Osteocyte (in vitro differentiated cells): ENCODE measurements at regions not wholly inside any gene's neighbourhood (a gene's known extent, or its start where the extent isn't known, plus 50 kb on each side); places are given as distances from the start of the nearest gene placed in this dataset.

Source experiments
- DNase-seq: peaks from one replicate; pipeline ENCODE4 v3.0.0; 2021; ENCODE audit warnings: mixed read lengths; ENCODE audit not compliant: unreplicated experiment; ENCODE audit errors: extremely low spot score
- H3K27ac Mint-ChIP-seq: one replicate; pipeline ENCODE4 v1.8.0; 2021; ENCODE audit warnings: mild to moderate bottlenecking, mixed read lengths; ENCODE audit not compliant: unreplicated experiment
- H3K27me3 Mint-ChIP-seq: one replicate; pipeline ENCODE4 v1.8.0; 2021; ENCODE audit warnings: mixed read lengths; ENCODE audit not compliant: unreplicated experiment
- H3K36me3 Mint-ChIP-seq: one replicate; pipeline ENCODE4 v1.8.0; 2021; ENCODE audit warnings: mixed read lengths; ENCODE audit not compliant: unreplicated experiment
- H3K4me1 Mint-ChIP-seq: one replicate; pipeline ENCODE4 v1.8.0; 2021; ENCODE audit warnings: mixed read lengths; ENCODE audit not compliant: unreplicated experiment
- H3K4me3 Mint-ChIP-seq: one replicate; pipeline ENCODE4 v1.8.0; 2021; ENCODE audit warnings: mild to moderate bottlenecking, moderate library complexity, mixed read lengths; ENCODE audit not compliant: unreplicated experiment
- H3K9me3 Mint-ChIP-seq: one replicate; pipeline ENCODE4 v1.8.0; 2021; ENCODE audit warnings: mixed read lengths; ENCODE audit not compliant: unreplicated experiment
- TF ChIP-seq, protein P1 (sequence below): fragments of 200-600 bp; sonication (generic); IDR thresholded peaks from 2 replicates; pipeline ENCODE4 v1.5.0; 2021; ENCODE audit warnings: antibody characterized with exemption, mild to moderate bottlenecking, moderate library complexity

DNA sequence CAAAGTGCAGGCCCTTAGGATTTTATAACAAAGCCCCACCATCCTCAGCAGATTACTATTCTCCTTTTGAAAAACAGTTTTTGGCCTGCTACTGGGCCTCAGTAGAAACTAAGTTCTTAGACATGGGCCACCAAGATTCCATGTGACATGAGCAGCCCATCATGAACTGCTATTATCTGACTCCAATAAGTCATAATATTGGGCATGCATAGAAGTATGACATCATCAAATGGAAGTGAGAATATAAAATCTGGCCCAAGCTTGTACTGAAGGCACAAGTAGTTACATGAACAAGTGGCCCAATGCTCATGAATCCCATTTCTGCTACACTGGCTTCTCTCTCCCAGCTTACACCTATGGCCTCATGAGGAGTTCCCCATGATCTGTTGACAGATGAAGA, 404.8 kb downstream of the EPHA5 start:
- no peak overlapping the region for H3K27ac Mint-ChIP-seq
- no peak overlapping the region for H3K4me3 Mint-ChIP-seq
- no peak for DNase-seq
- TF ChIP-seq, protein P1, sequence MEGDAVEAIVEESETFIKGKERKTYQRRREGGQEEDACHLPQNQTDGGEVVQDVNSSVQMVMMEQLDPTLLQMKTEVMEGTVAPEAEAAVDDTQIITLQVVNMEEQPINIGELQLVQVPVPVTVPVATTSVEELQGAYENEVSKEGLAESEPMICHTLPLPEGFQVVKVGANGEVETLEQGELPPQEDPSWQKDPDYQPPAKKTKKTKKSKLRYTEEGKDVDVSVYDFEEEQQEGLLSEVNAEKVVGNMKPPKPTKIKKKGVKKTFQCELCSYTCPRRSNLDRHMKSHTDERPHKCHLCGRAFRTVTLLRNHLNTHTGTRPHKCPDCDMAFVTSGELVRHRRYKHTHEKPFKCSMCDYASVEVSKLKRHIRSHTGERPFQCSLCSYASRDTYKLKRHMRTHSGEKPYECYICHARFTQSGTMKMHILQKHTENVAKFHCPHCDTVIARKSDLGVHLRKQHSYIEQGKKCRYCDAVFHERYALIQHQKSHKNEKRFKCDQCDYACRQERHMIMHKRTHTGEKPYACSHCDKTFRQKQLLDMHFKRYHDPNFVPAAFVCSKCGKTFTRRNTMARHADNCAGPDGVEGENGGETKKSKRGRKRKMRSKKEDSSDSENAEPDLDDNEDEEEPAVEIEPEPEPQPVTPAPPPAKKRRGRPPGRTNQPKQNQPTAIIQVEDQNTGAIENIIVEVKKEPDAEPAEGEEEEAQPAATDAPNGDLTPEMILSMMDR: no peak
- H3K4me1 Mint-ChIP-seq: no peaks in the 10 kb centered on the region
- H3K9me3 Mint-ChIP-seq: no peaks in the 10 kb centered on the region
- no peaks in the 10 kb centered on the region for H3K36me3 Mint-ChIP-seq
- peaks cover 8% of the 10 kb centered on the region for H3K27me3 Mint-ChIP-seq

DNA sequence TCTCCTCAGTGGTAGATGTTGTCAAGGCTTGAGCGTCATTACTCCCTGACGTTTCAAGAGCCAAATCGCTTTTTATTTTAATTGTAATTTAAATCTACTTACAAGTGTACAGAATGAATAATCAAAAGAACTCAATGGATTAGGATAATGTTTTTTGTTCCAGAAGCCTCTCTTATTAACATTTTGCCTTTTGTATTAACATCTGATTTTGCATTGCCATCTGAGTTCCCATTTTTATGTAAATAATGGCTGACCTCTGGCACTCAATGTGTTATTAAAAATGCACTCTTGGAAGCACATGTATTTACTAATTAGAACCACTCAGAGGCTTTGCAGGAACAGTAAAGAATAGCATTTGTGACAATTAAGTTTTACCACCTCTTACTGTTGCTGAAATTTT, 411.0 kb downstream of the EPHA5 start:
- no peaks in the 10 kb centered on the region for H3K9me3 Mint-ChIP-seq
- H3K4me1 Mint-ChIP-seq: no peaks in the 10 kb centered on the region
- H3K4me3 Mint-ChIP-seq: no peak overlapping the region
- TF ChIP-seq, protein P1: no peak
- no peak for DNase-seq
- no peaks in the 10 kb centered on the region for H3K36me3 Mint-ChIP-seq
- H3K27ac Mint-ChIP-seq: no peak overlapping the region
- peaks cover 19% of the 10 kb centered on the region for H3K27me3 Mint-ChIP-seq

GRCh38 chr4:65250916-65251315, 419.4 kb downstream of the EPHA5 start:
- Mint-ChIP-seq H3K9me3 (no peaks in the 10 kb centered on the region), H3K36me3 (no peaks in the 10 kb centered on the region), H3K4me1 (no peaks in the 10 kb centered on the region), H3K4me3 (no peak overlapping the region), H3K27me3 (peaks cover 5% of the 10 kb centered on the region), H3K27ac (no peak overlapping the region)
- TF ChIP-seq, protein P1: no peak
- no peak for DNase-seq

DNA sequence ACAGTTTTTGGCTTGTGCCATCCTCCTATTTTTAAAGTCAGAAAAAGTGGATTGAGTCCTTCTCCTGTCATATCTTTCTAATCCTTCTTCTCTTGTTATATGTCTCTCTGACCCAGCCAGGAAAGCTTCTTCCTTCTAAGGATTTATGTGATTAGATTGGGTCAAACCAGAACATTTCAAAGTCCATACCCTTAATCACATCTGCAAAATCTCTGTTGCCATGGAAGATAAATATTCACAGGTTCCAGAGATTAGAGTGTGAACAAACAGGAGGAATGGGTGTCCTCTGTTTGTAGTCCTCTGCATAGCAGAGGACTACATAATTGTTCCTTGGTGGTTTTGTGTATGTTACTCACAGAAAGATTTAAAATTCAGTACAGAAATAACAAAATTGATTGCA, 421.2 kb downstream of the EPHA5 start:
- DNase-seq: no peak
- no peaks in the 10 kb centered on the region for H3K9me3 Mint-ChIP-seq
- no peak overlapping the region for H3K4me3 Mint-ChIP-seq
- TF ChIP-seq, protein P1: no peak
- H3K4me1 Mint-ChIP-seq: no peaks in the 10 kb centered on the region
- peaks cover 6% of the 10 kb centered on the region for H3K27me3 Mint-ChIP-seq
- no peaks in the 10 kb centered on the region for H3K36me3 Mint-ChIP-seq
- no peak overlapping the region for H3K27ac Mint-ChIP-seq

DNA sequence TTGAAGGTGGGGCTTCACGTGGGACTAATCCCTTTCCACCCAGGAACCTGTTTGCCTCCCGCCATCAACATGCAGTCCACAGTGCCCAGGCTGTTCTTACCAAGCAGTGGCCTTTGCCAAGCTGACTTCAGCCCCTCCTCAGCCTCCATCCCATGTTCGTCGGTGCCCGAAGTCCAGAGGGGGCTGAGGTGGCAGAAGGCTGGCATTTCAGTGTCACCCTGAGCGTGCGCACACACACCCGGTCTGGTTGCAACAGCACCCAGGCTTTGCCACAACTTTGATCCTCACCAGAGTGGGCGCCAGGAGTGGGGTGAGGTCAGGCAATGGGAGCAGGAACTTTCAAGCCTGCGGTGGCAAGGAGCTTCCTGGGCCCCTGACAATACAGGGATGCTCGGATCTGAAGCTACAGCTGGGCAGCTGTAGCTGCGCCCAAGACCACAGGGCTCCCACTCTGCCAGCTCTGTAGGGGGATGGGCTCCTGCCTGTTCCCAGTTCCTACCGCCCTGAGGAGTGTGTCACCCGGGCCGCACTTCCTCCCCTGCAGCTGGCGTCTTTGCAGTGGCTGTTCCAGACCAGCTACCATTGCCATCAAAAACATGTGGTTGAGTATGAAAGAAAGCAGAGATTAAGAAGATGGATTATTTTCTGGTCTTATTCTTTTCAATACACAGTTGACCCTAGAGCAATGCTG, 428.0 kb downstream of the EPHA5 start:
- no peaks in the 10 kb centered on the region for H3K36me3 Mint-ChIP-seq
- H3K9me3 Mint-ChIP-seq: no peaks in the 10 kb centered on the region
- TF ChIP-seq, protein P1: no peak
- peaks cover 3% of the 10 kb centered on the region for H3K4me1 Mint-ChIP-seq
- H3K27ac Mint-ChIP-seq: no peak overlapping the region
- no peak overlapping the region for H3K4me3 Mint-ChIP-seq
- H3K27me3 Mint-ChIP-seq: peaks cover 6% of the 10 kb centered on the region
- no peak for DNase-seq
